Putamen (tissue), 1 donor: ENCODE measurements at regions not wholly inside any gene's neighbourhood (a gene's known extent, or its start where the extent isn't known, plus 50 kb on each side); places are given as distances from the start of the nearest gene placed in this dataset.
A peak's percentile ranks its signal among the peaks of the same experiment; 100 is the strongest.
"Not testable (repeated sequence)": the region's sequence is repeated elsewhere in the genome, so short reads cannot be mapped to it uniquely, and the experiment has no call there.

ENCODE experiments used
- DNase-seq: peaks from one replicate; pipeline ENCODE4 v3.0.0-alpha.2; 2016; ENCODE audit warnings: low spot score

GRCh38 chr12:84135586-84136279 lies 776.9 kb downstream of the SLC6A15 start:
- DNase-seq: no peak

GRCh38 chr12:84134797-84135366 lies 777.7 kb downstream of the SLC6A15 start:
- DNase-seq: no peak

GRCh38 chr12:84131076-84131475 lies 781.5 kb downstream of the SLC6A15 start:
- no peak for DNase-seq

- DNase-seq: no peak
Observed at GRCh38 chr12:84128117-84128991, 784.2 kb downstream of the SLC6A15 start.

GRCh38 chr12:84124211-84124610 lies 788.4 kb downstream of the SLC6A15 start:
- no peak for DNase-seq

GRCh38 chr12:84117190-84117589 lies 795.4 kb downstream of the SLC6A15 start:
- no peak for DNase-seq

- no peak for DNase-seq
Observed at GRCh38 chr12:84113666-84114065, 798.9 kb downstream of the SLC6A15 start.

- DNase-seq: not testable (repeated sequence)
Observed at GRCh38 chr12:84103886-84104285, 808.7 kb downstream of the SLC6A15 start.

GRCh38 chr12:84101963-84102362 lies 810.6 kb downstream of the SLC6A15 start:
- DNase-seq: not testable (repeated sequence)

- DNase-seq: peak; percentile 7
Observed at GRCh38 chr12:84099591-84099990, 813.0 kb downstream of the SLC6A15 start.

GRCh38 chr12:84091651-84092050 lies 820.9 kb downstream of the SLC6A15 start:
- DNase-seq: no peak

GRCh38 chr12:84089356-84089755 lies 823.2 kb downstream of the SLC6A15 start:
- no peak for DNase-seq

- DNase-seq: no peak
Observed at GRCh38 chr12:84085046-84085445, 827.6 kb downstream of the SLC6A15 start.

- DNase-seq: no peak
Observed at GRCh38 chr12:84079626-84080025, 833.0 kb downstream of the SLC6A15 start.

- DNase-seq: no peak
Observed at GRCh38 chr12:84077679-84078078, 834.9 kb downstream of the SLC6A15 start.

- no peak for DNase-seq
Observed at GRCh38 chr12:84075991-84076390, 836.6 kb downstream of the SLC6A15 start.

- DNase-seq: no peak
Observed at GRCh38 chr12:84073401-84073800, 839.2 kb downstream of the SLC6A15 start.

- DNase-seq: no peak
Observed at GRCh38 chr12:84072961-84073360, 839.6 kb downstream of the SLC6A15 start.

- no peak for DNase-seq
Observed at GRCh38 chr12:84070292-84070691, 842.3 kb downstream of the SLC6A15 start.

GRCh38 chr12:84069699-84070098 lies 842.9 kb downstream of the SLC6A15 start:
- no peak for DNase-seq

- no peak for DNase-seq
Observed at GRCh38 chr12:84069198-84069597, 843.4 kb downstream of the SLC6A15 start.

GRCh38 chr12:84058136-84058535 lies 854.5 kb downstream of the SLC6A15 start:
- DNase-seq: no peak

- DNase-seq: no peak
Observed at GRCh38 chr12:84054811-84055210, 857.8 kb downstream of the SLC6A15 start.
